ELF-1 (cell line): ENCODE measurements at regions not wholly inside any gene's neighbourhood (a gene's known extent, or its start where the extent isn't known, plus 50 kb on each side); places are given as distances from the start of the nearest gene placed in this dataset.
"Not testable (repeated sequence)": the region's sequence is repeated elsewhere in the genome, so short reads cannot be mapped to it uniquely, and the experiment has no call there.

Source experiments
- DNase-seq: peaks from one replicate; pipeline ENCODE4 v3.0.0-alpha.2; 2016; ENCODE audit warnings: low read depth, low spot score

DNA sequence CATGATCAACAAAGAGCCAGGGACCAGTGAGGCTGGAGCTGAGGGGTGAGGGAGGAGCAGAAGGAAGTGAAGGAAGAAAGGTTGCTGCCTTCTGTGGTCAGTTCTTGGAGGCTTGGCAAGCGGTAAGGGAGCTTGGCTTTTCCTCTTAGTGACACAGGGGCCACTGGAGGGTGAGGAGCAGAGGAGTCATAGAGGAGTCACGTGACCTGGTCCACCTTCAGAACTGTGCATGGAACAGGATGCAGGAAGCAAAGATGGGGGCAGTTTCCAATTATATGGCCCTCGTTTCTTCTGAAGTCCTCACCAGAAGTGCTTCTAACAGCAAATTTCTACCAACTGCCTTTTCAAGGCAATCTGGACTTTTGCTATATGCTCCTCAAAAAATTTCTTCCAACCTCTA lies 326.9 kb upstream of the SMIM21 start:
- no peak for DNase-seq

DNA sequence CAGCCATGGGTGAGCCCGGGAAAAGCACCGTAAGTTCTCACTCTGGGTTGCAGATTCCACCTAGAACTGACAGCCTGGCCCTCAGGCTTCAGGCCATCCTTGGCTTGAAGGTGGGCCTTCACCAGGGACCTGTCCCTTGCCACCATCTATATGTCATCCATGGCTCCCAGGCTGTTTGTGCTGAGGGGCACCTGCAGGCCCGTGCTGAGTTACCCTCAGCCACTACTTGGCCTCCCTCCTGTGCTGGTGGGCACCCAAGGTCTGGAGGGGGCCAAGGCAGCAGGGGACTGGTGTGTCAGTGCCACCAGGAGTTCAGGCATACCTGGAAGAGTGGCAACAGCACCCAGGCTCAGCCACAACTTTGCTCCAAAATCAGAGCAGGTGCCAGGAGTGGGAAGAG lies 326.2 kb upstream of the SMIM21 start:
- DNase-seq = no peak

DNA sequence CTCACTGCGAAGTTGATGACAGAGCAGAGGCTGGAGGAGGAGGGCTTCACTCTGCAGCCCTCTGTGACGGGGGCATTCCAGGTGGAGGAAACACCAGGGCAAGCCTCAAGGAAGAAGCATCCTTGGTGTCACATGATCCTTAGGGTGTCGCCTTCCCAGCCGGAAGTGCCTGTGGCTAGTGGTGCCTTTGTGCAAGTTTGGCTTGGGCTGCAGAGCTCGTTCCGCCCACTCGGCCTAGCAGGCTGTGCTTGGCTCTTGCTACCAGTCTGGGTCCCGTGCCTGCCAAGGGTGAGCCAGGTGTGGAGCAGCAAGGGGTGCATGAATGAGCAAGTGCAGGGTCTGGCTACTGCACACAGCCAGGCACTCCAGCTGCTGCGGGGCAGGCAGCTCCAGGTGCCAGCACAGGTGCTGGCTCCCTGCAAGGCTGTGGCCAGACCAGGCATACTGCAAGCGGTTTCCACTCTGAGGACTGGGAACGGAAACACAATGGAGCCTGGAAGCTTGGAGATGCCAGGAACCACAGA lies 325.3 kb upstream of the SMIM21 start:
- DNase-seq = peak; percentile 4

GRCh38 chr18:75745147-75745546 lies 317.6 kb upstream of the SMIM21 start:
- DNase-seq = no peak

DNA sequence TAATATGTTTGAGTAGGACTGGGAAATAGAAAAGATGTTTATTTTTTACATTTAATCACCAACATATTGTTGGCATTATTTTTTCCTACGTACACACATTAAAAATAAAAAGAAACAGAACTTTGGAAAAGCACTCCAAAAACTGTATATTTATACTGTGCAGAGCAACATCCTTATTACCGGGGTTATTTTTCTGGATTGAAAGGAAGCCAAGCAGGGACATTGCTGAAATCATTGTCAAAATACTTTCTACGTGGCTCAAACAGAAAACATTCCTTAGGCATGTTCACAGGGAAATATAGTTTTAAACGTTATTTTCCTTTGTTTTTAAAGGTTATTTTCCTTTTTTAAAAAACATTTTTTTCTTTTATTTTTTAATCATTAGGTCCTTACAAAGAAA lies 315.0 kb upstream of the SMIM21 start:
- no peak for DNase-seq

DNA sequence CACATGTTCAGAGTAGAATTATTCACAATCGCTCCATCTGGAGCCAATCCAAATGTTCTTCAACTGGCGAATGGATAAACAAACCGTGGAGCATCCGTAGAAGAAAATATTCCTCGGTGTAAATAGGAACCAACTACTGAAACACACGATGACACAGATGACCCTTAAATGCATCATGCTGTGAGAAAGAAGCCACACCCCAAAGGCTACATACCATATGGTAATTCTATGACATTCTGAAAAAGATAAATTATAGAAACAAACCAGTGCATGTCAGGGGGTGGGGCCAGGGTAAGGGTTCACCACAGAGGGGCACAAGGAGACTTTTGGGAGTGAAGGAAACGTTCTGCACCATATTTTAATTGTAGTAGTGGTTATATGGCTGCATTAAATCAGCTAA lies 312.2 kb upstream of the SMIM21 start:
- DNase-seq = no peak

DNA sequence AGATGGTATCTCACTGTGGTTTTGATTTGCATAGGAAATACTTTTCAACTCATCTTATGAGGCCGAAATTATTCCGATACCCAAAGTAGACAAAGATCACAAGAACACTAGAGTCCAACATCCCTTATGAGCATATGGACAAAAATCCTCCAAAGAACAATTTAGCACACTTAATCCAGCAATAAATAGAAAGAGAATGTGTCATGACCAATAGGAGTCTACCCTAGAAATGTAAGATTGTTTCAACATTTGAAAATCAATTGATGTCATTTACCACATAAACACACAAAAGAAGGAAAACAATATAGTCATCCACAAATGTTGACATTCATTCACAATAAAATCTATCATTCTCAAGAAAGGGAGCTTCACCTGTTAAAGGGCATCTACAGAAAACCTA lies 307.8 kb upstream of the SMIM21 start:
- no peak for DNase-seq

GRCh38 chr18:75730249-75730648 lies 302.7 kb upstream of the SMIM21 start:
- DNase-seq = no peak

- no peak for DNase-seq
Observed at GRCh38 chr18:75728621-75729020, 301.1 kb upstream of the SMIM21 start.

DNA sequence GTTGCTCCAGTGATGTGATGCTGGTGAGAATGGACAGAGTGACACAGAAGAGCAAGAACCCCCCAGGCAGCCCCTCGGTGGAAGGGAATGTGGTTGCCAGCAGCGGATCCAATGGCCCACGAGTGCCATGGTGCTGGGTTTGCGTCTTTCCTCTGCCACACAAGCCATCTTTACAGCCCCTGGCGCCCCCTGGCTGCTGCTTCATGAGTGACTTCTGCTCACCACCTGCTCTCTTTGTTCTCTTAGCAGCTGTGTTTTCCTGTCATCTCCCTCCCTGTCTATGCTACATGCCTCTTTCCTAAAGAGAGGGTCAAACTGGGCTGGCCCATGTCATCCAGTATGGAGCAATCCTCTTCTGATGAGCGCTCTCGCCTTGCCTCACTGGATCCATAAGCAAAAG lies 300.0 kb upstream of the SMIM21 start:
- peak; percentile 78 for DNase-seq

DNA sequence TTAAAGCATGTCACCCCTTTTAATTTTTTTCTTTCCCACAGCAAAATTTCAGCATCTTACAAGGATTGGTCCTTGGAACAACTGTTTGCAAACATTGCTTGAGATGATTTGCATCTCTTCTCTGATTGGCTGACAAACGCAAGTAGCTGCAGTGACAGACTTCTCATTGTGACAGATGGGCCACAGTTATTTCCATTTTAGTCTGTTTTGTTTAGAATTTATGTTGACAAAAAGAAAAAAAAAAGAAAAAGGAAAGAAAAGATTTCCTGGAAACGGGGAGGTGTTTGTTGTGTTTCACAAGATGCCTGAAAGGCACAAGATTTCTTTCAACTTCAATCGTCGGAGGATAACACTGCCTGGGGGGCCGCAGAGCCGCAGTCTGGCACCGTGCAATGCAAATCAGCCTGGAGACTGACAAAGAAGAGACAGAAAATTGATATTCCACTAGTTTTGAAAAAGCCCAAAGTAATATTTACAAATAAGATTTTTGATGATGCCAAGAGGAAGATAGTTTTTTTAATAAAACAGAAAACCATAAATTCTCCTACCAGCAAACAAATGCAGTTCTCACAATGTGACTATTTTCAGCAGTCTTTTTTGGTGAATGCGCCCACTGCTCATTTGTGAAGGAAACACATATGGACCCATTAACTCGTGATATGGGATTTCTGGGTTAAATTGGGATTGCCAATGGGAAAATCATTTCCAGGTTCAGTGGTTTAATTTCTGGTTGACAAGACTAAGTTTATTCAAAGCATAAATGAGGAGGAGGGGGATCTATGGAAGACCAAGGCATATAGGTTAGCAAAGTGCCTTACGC lies 296.2 kb upstream of the SMIM21 start:
- peak; percentile 17 for DNase-seq

DNA sequence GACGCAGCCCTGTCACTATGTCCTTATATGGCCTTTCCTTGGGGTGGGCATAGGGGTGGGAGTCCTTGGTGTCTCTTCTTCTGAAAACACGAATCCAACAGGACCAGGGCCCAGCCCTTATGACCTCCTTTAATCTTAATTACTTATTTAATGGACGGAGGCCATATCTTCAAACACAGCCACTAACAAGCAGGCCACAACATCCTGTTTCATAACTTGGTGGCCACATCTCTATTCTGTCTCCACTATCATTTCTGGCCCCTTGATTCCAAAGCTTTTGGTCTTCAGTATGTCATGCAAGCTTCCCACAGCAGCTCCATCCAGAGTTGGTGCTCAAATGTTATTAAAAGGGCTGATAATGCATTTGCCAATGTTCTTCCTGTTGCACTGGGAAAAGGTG lies 287.3 kb upstream of the SMIM21 start:
- DNase-seq = no peak

DNA sequence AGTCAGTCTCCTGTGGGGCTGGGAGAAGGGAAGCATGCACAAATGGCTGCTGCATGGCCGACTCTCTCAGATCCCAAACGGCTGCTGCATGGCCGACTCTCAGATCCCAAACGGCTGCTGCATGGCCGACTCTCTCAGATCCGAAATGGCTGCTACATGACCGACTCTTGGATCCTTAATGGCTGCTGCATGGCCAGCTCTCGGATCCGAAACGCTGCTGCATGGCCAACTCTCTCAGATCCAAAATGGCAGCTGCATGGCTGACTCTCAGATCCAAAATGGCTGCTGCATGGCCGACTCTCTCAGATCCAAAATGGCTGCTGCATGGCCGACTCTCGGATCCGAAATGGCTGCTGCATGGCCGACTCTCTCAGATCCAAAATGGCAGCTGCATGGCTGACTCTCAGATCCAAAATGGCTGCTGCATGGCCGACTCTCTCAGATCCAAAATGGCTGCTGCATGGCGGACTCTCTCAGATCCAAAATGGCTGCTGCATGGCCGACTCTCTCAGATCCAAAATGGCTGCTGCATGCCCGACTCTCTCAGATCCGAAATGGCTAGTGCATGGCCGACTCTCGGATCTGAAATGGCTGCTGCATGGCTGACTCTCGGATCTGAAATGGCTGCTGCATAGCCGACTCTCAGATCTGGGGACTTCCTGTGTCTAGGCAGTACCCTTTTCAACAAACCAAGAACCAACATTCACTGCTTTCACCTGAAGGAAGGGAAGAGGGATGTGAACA lies 284.8 kb upstream of the SMIM21 start:
- DNase-seq = not testable (repeated sequence)

DNA sequence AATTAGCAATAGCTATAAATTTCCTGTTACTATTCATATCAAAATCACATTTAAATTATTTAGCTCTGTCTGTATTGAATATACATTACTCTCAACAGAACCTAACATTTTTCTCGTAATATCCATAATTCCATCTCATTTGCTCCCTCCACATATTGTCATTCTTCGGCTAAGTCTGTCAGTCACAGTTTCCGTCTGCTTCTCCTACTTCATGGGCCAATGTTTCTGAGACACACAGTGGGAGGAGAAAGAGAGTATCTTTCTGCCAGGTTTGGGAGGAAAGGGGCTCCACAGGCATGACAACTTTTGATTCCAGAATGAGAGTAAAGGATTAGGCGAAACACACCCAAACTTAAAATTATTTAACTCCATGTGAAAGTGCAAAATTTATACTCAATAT lies 273.1 kb upstream of the SMIM21 start:
- no peak for DNase-seq

- peak; percentile 6 for DNase-seq
Observed at GRCh38 chr18:75698861-75699260, 271.4 kb upstream of the SMIM21 start.

- DNase-seq = no peak
Observed at GRCh38 chr18:75697493-75697892, 270.0 kb upstream of the SMIM21 start.

DNA sequence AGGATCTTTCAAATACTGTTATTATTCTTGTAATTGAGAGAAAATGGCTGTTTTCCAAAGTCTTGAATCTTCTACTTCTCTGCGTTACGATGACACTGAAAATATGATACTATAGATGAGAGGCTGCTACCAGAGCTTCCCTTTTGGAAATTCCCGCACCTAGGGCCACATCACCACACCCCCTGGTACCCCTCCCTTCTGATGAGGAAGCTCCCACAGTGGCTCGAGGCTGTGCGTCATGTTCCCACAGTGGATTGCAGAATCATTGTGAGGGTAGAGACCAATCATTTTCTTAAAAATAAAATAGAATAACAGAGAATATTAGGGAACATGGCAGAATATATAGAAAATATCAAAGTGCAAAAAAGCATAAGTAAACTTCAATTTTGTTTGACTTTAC lies 268.9 kb upstream of the SMIM21 start:
- no peak for DNase-seq

- DNase-seq = no peak
Observed at GRCh38 chr18:75694292-75694691, 266.8 kb upstream of the SMIM21 start.

DNA sequence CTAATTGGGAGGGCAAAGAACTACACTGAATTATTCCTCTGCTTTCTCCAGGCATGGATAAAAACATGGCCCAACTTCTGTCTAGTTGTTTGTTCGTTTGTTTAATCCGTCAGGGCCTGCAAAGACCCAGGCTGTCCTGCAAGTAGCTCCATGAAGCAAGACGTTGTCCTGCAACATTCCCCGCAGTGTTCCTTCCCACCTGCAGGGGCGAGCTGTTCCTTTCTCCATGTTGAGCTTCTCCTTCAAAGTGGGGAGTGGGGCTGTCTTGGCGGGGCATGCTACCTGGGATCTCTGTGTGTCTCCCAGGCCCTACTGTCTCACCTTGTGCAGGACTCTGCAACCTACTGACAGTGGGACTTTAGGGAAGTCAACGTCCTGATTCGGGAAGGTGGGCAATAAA lies 264.0 kb upstream of the SMIM21 start:
- DNase-seq = peak; percentile 15

- DNase-seq = not testable (repeated sequence)
Observed at GRCh38 chr18:75690283-75690682, 262.8 kb upstream of the SMIM21 start.

DNA sequence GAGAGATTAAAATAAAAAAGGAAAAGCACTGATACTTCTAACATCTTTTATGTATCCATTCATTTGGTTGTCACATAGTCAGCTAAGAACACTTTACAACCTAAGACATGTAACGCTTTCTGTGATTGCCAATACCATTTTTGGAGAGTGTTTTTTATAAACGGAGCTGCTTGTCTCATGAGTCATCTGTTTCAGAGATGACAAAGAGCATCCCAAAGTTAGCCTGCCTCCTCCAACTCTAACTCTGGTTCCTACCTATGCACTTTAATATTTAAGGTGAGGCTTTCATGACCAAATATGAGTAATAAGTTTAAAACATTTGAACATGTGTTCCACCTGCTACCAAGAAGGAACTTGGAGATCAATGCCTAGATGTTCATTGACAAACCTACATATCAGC lies 260.1 kb upstream of the SMIM21 start:
- no peak for DNase-seq

DNA sequence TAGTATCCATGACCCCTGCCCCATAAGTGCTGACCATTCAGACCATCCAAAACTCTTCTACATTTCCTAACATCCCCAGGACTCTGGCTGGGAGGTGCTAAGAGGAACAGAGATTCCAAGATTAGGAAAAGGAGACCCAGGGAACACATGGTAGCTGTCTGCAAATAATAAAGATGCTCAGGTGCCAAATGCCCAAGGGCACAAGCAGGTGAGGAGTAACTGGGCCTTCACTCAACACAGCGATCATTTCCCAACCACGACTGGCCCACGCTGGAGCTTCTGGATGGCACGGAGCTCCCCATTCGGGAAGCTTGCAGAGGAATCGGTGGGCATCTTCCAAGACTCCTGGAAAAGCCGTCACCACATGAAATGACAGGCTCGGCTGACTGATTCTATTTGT lies 255.9 kb upstream of the SMIM21 start:
- no peak for DNase-seq

- DNase-seq = no peak
Observed at GRCh38 chr18:75681538-75682115, 254.1 kb upstream of the SMIM21 start.
